ENCODE measurements at regions not wholly inside any gene's neighbourhood (a gene's known extent, or its start where the extent isn't known, plus 50 kb on each side); places are given as distances from the start of the nearest gene placed in this dataset.
A peak's percentile ranks its signal among the peaks of the same experiment; 100 is the strongest.

DNA sequence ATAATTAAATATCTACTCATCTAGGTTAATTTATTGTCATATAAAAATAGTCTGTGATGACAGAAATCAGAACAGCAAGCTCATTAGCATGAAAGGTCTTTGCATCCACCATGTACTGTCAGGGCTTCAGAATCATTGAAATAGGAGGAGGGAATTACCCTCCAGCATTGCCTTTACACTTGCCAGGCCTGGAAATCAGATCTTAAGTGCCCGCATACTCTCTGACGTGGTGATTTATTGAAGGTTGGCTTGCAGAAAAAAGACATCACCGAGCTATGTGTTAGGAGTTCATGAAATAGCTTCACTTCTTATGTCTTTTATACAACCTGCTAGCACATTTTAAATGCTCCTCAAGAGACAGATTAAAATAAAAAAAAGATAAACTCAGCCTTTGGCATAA is 661.7 kb upstream of the SLITRK1 start:
- Histone ChIP-seq H3K4me3 (ENCODE audit: low read depth, low read length) (no peak overlapping the region), H3K36me3 (ENCODE audit: control insufficient read depth, insufficient read depth, low read length) (no peaks in the 10 kb centered on the region), H3K4me1 (ENCODE audit: control insufficient read depth, insufficient read depth, low read length, poor library complexity, severe bottlenecking) (no peaks in the 10 kb centered on the region), H3K27ac (ENCODE audit: insufficient read depth, low read length, poor library complexity, severe bottlenecking) (no peak overlapping the region), H3K27me3 (ENCODE audit: control insufficient read depth, insufficient read depth, low read length) (no peaks in the 10 kb centered on the region), H3K9me3 (ENCODE audit: control insufficient read depth in 2 of 2, low read length in 2 of 2) (no peaks in the 10 kb centered on the region)
- H3K4me1 Mint-ChIP-seq, result no peaks in the 10 kb centered on the region
- H3K27me3 Mint-ChIP-seq, result no peaks in the 10 kb centered on the region
- ATAC-seq (ENCODE audit: low read depth in 2 of 2), result no peak
- DNase-seq, result no peak
- peaks cover 0 to 6% (median 4%) of the 10 kb centered on the region in 7 donors for H3K9me3 Mint-ChIP-seq
- H3K4me3 Mint-ChIP-seq, result no peak overlapping the region
- no peaks in the 10 kb centered on the region for H3K36me3 Mint-ChIP-seq
- no peak overlapping the region for H3K27ac Mint-ChIP-seq

DNA sequence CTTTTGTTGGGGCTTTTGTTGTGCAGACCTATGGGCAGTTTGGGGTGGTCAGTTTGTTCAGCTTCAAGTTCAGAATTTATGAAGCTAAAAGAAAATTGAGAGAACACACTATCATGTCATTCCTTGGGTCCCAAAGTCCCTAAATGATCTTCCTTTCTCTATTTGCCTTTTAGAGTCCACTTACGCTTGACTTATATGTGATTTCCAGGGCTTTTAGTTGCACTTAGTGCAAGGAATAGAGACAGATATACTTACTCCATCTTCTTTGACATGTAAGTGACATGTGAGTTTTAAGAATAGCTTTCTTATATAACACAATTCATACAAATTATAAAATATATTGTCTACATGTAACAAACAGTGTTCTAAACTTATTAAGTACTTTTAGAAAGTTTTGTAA is 660.1 kb upstream of the SLITRK1 start:
- Histone ChIP-seq H3K36me3 (ENCODE audit: control insufficient read depth, insufficient read depth, low read length) (no peaks in the 10 kb centered on the region), H3K27me3 (ENCODE audit: control insufficient read depth, insufficient read depth, low read length) (no peaks in the 10 kb centered on the region), H3K9me3 (ENCODE audit: control insufficient read depth in 2 of 2, low read length in 2 of 2) (no peaks in the 10 kb centered on the region), H3K4me3 (ENCODE audit: low read depth, low read length) (no peak overlapping the region), H3K4me1 (ENCODE audit: control insufficient read depth, insufficient read depth, low read length, poor library complexity, severe bottlenecking) (no peaks in the 10 kb centered on the region), H3K27ac (ENCODE audit: insufficient read depth, low read length, poor library complexity, severe bottlenecking) (no peak overlapping the region)
- Mint-ChIP-seq H3K27ac (no peak overlapping the region), H3K9me3 (peaks cover 0 to 7% (median 5%) of the 10 kb centered on the region in 7 donors), H3K27me3 (no peaks in the 10 kb centered on the region), H3K36me3 (no peaks in the 10 kb centered on the region), H3K4me1 (no peaks in the 10 kb centered on the region), H3K4me3 (no peak overlapping the region)
- ATAC-seq (ENCODE audit: low read depth in 2 of 2) (no peak), DNase-seq (no peak)

GRCh38 chr13:84536906-84537305 is 654.6 kb upstream of the SLITRK1 start:
- no peaks in the 10 kb centered on the region for H3K27me3 Mint-ChIP-seq
- H3K4me1 Mint-ChIP-seq, result no peaks in the 10 kb centered on the region
- no peaks in the 10 kb centered on the region for H3K36me3 ChIP-seq (ENCODE audit: control insufficient read depth, insufficient read depth, low read length)
- no peaks in the 10 kb centered on the region for H3K4me1 ChIP-seq (ENCODE audit: control insufficient read depth, insufficient read depth, low read length, poor library complexity, severe bottlenecking)
- H3K9me3 Mint-ChIP-seq, result peaks cover 0 to 5% (median 1%) of the 10 kb centered on the region in 7 donors
- DNase-seq (no peak), ATAC-seq (ENCODE audit: low read depth in 2 of 2) (no peak)
- H3K9me3 ChIP-seq (ENCODE audit: control insufficient read depth in 2 of 2, low read length in 2 of 2), result no peaks in the 10 kb centered on the region
- H3K4me3 Mint-ChIP-seq, result no peak overlapping the region
- no peaks in the 10 kb centered on the region for H3K27me3 ChIP-seq (ENCODE audit: control insufficient read depth, insufficient read depth, low read length)
- H3K36me3 Mint-ChIP-seq, result no peaks in the 10 kb centered on the region
- no peak overlapping the region for H3K27ac Mint-ChIP-seq
- H3K4me3 ChIP-seq (ENCODE audit: low read depth, low read length), result no peak overlapping the region
- no peak overlapping the region for H3K27ac ChIP-seq (ENCODE audit: insufficient read depth, low read length, poor library complexity, severe bottlenecking)

DNA sequence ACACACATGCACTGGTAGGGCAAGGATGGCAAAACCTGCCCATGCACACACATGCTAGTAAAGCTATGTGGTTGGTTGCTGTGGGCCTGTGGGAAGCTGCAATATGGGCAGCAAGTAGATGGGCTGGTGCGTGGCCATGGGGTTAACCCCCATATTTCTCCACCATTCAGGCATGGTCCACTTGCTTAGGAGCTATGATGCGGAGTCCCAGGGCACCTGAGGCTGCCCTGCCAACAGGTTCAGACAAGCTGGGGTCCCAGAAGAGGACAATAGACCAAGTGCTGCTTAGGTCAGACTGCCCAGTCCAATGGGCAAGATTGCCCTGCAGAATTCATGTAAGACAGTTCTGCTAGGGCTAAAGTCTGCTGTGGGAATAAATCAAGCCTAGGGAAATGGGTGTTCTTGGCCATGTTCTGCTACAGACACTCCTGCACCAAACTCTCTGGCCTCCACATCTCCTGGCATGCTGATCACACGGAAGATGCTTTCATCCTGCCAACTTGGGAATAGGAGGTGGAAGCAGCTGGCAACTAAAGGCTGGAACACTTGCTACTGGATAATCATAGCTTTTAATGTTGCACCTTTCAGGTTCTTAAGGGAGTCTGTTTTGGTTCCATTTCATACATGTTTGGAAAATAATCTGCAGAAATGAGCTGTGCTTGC is 646.3 kb upstream of the SLITRK1 start:
- no peaks in the 10 kb centered on the region for H3K36me3 ChIP-seq (ENCODE audit: control insufficient read depth, insufficient read depth, low read length)
- no peak overlapping the region for H3K27ac ChIP-seq (ENCODE audit: insufficient read depth, low read length, poor library complexity, severe bottlenecking)
- Mint-ChIP-seq H3K4me3 (no peak overlapping the region), H3K36me3 (no peaks in the 10 kb centered on the region), H3K27me3 (peaks cover 5% of the 10 kb centered on the region), H3K27ac (no peak overlapping the region), H3K9me3 (peaks cover 0 to 11% (median 5%) of the 10 kb centered on the region in 7 donors), H3K4me1 (no peaks in the 10 kb centered on the region)
- H3K4me3 ChIP-seq (ENCODE audit: low read depth, low read length), result no peak overlapping the region
- DNase-seq (no peak), ATAC-seq (ENCODE audit: low read depth in 2 of 2) (peak in 1 of 2 donors; percentile 28)
- no peaks in the 10 kb centered on the region for H3K9me3 ChIP-seq (ENCODE audit: control insufficient read depth in 2 of 2, low read length in 2 of 2)
- no peaks in the 10 kb centered on the region for H3K27me3 ChIP-seq (ENCODE audit: control insufficient read depth, insufficient read depth, low read length)
- H3K4me1 ChIP-seq (ENCODE audit: control insufficient read depth, insufficient read depth, low read length, poor library complexity, severe bottlenecking), result no peaks in the 10 kb centered on the region

DNA sequence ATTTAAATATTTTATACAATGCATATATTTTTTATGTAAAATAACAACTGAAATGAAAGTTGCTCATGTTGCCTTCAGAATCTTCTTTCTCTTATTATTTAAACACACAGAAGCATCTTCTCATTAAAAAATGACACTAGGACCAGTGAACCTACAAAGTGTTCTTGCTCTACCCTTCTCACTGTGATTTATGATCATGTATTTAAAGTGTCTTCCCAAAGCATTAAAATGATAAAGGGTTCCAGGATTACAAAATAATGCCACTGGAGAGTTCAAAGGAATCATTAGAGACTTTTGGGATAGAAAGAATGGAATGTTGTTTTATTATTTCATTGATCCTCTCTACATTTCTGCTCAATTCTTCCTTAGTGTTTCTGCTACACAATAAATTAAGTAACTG is 643.6 kb upstream of the SLITRK1 start:
- Mint-ChIP-seq H3K4me1 (no peaks in the 10 kb centered on the region), H3K4me3 (no peak overlapping the region), H3K27me3 (peaks cover 5% of the 10 kb centered on the region), H3K9me3 (peaks cover 0 to 19% (median 9%) of the 10 kb centered on the region in 7 donors), H3K27ac (no peak overlapping the region), H3K36me3 (no peaks in the 10 kb centered on the region)
- no peaks in the 10 kb centered on the region for H3K36me3 ChIP-seq (ENCODE audit: control insufficient read depth, insufficient read depth, low read length)
- H3K4me3 ChIP-seq (ENCODE audit: low read depth, low read length), result no peak overlapping the region
- H3K9me3 ChIP-seq (ENCODE audit: control insufficient read depth in 2 of 2, low read length in 2 of 2), result no peaks in the 10 kb centered on the region
- no peak overlapping the region for H3K27ac ChIP-seq (ENCODE audit: insufficient read depth, low read length, poor library complexity, severe bottlenecking)
- H3K4me1 ChIP-seq (ENCODE audit: control insufficient read depth, insufficient read depth, low read length, poor library complexity, severe bottlenecking), result no peaks in the 10 kb centered on the region
- ATAC-seq (ENCODE audit: low read depth in 2 of 2) (no peak), DNase-seq (no peak)
- no peaks in the 10 kb centered on the region for H3K27me3 ChIP-seq (ENCODE audit: control insufficient read depth, insufficient read depth, low read length)

GRCh38 chr13:84524586-84524985 is 642.3 kb upstream of the SLITRK1 start:
- Histone ChIP-seq H3K4me3 (ENCODE audit: low read depth, low read length) (no peak overlapping the region), H3K36me3 (ENCODE audit: control insufficient read depth, insufficient read depth, low read length) (no peaks in the 10 kb centered on the region), H3K4me1 (ENCODE audit: control insufficient read depth, insufficient read depth, low read length, poor library complexity, severe bottlenecking) (no peaks in the 10 kb centered on the region), H3K27me3 (ENCODE audit: control insufficient read depth, insufficient read depth, low read length) (no peaks in the 10 kb centered on the region), H3K27ac (ENCODE audit: insufficient read depth, low read length, poor library complexity, severe bottlenecking) (no peak overlapping the region), H3K9me3 (ENCODE audit: control insufficient read depth in 2 of 2, low read length in 2 of 2) (no peaks in the 10 kb centered on the region)
- H3K4me3 Mint-ChIP-seq, result no peak overlapping the region
- H3K4me1 Mint-ChIP-seq, result no peaks in the 10 kb centered on the region
- peaks cover 5% of the 10 kb centered on the region for H3K27me3 Mint-ChIP-seq
- ATAC-seq (ENCODE audit: low read depth in 2 of 2) (no peak), DNase-seq (no peak)
- H3K36me3 Mint-ChIP-seq, result no peaks in the 10 kb centered on the region
- H3K27ac Mint-ChIP-seq, result no peak overlapping the region
- H3K9me3 Mint-ChIP-seq, result peaks cover 0 to 21% (median 10%) of the 10 kb centered on the region in 7 donors

DNA sequence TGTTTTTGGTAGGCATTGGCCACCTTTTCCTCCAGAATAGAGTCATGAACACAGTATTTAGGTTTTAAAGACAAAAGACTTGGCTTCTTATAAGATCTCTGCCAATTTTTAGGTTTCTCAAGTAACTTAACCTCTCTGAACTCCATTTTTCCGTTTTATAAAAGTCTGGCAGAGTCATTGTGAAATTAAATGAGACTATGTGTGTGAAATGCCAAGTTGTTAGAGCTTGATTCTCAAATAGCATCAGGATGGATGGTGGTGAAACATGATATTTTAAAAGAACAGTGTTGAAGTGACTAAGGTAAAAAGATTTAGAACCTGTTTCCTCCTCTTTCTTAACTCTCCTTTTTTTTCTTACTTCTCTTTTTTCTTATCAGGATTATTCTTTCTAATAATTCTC is 617.7 kb upstream of the SLITRK1 start:
- H3K4me1 ChIP-seq (ENCODE audit: control insufficient read depth, insufficient read depth, low read length, poor library complexity, severe bottlenecking), result no peaks in the 10 kb centered on the region
- Mint-ChIP-seq H3K27me3 (no peaks in the 10 kb centered on the region), H3K9me3 (peaks cover 0 to 8% (median 4%) of the 10 kb centered on the region in 7 donors), H3K27ac (no peak overlapping the region), H3K4me1 (no peaks in the 10 kb centered on the region), H3K36me3 (no peaks in the 10 kb centered on the region), H3K4me3 (no peak overlapping the region)
- no peak overlapping the region for H3K27ac ChIP-seq (ENCODE audit: insufficient read depth, low read length, poor library complexity, severe bottlenecking)
- no peak overlapping the region for H3K4me3 ChIP-seq (ENCODE audit: low read depth, low read length)
- no peak for DNase-seq
- no peaks in the 10 kb centered on the region for H3K36me3 ChIP-seq (ENCODE audit: control insufficient read depth, insufficient read depth, low read length)
- no peak for ATAC-seq (ENCODE audit: low read depth in 2 of 2)
- no peaks in the 10 kb centered on the region for H3K9me3 ChIP-seq (ENCODE audit: control insufficient read depth in 2 of 2, low read length in 2 of 2)
- no peaks in the 10 kb centered on the region for H3K27me3 ChIP-seq (ENCODE audit: control insufficient read depth, insufficient read depth, low read length)

DNA sequence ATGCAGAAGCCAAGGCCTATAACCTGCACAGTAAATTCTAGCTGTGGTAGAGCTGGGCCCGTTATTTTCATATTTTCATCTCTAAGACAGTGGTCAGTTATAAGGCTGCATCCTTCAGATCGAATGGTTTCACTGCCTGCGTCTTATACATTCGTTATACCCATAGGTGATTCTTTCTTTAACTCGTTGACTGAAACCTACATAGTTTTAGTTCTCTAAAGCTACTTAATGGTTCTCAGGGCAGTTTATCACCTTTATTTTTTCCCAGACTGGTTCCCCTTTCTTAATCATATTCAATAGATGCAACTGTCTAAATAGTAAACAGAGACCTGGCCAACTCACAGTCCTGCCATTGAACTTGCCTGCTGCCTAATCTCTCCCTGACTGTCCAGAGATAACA is 615.3 kb upstream of the SLITRK1 start:
- H3K4me1 ChIP-seq (ENCODE audit: control insufficient read depth, insufficient read depth, low read length, poor library complexity, severe bottlenecking), result no peaks in the 10 kb centered on the region
- no peak overlapping the region for H3K4me3 Mint-ChIP-seq
- no peak overlapping the region for H3K4me3 ChIP-seq (ENCODE audit: low read depth, low read length)
- H3K27me3 ChIP-seq (ENCODE audit: control insufficient read depth, insufficient read depth, low read length), result no peaks in the 10 kb centered on the region
- H3K27me3 Mint-ChIP-seq, result no peaks in the 10 kb centered on the region
- no peak for ATAC-seq (ENCODE audit: low read depth in 2 of 2)
- no peaks in the 10 kb centered on the region for H3K9me3 ChIP-seq (ENCODE audit: control insufficient read depth in 2 of 2, low read length in 2 of 2)
- no peak overlapping the region for H3K27ac ChIP-seq (ENCODE audit: insufficient read depth, low read length, poor library complexity, severe bottlenecking)
- H3K9me3 Mint-ChIP-seq, result peaks cover 0 to 6% (median 4%) of the 10 kb centered on the region in 7 donors
- no peaks in the 10 kb centered on the region for H3K36me3 Mint-ChIP-seq
- no peak for DNase-seq
- H3K4me1 Mint-ChIP-seq, result no peaks in the 10 kb centered on the region
- no peak overlapping the region for H3K27ac Mint-ChIP-seq
- H3K36me3 ChIP-seq (ENCODE audit: control insufficient read depth, insufficient read depth, low read length), result no peaks in the 10 kb centered on the region
